ENCODE measurements at regions not wholly inside any gene's neighbourhood (a gene's known extent, or its start where the extent isn't known, plus 50 kb on each side); places are given as distances from the start of the nearest gene placed in this dataset.

- Histone ChIP-seq H3K4me1 (ENCODE audit: control insufficient read depth in 1 of 2, insufficient read depth in 2 of 2, low read depth in 1 of 2, low read length in 1 of 2) (peaks cover 0 to 9% of the 10 kb centered on the region in 2 experiments; a peak in 1 of 4 replicates), H3K9me3 (no peaks in the 10 kb centered on the region), H3K4me2 (no peak overlapping the region), H3K9me2 (no peaks in the 10 kb centered on the region), H3K9ac (no peak overlapping the region), H3K4me3 (ENCODE audit: low read depth in 2 of 2, low read length in 1 of 2) (no peak overlapping the region), H3K27ac (ENCODE audit: low read depth in 2 of 2, low read length in 1 of 2) (no peak overlapping the region), H3K79me2 (ENCODE audit: insufficient read depth) (no peaks in the 10 kb centered on the region), H3F3A (replicated peaks; ENCODE audit: insufficient read depth) (no peaks in the 10 kb centered on the region), H2AFZ (ENCODE audit: low read depth) (no peak overlapping the region), H3K36me3 (replicated peaks in 1 of 2; ENCODE audit: control insufficient read depth in 1 of 2, insufficient read depth in 2 of 2, low read length in 1 of 2) (no peaks in the 10 kb centered on the region), H4K20me1 (ENCODE audit: insufficient read depth) (no peaks in the 10 kb centered on the region), H3K27me3 (ENCODE audit: insufficient read depth) (no peaks in the 10 kb centered on the region)
- 85% methylated on average over 17 of the region's 23 CpGs for WGBS (ENCODE audit: low lambda C conversion rate)
- ChIA-PET CTCF (interaction anchor here (1.5 kb wide), 1 partner anchor 111 kb away, joined by 4 read pairs; no protein-coding TSS in a partner anchor), POLR2A (no interaction called here)
- no peak for DNase-seq
- TF ChIP-seq MAX (IDR thresholded peaks at IDR 0.05; ENCODE audit: low read depth) (no peak), RCOR1 (IDR thresholded peaks at IDR 0.05; ENCODE audit: low read length) (no peak), REST (IDR thresholded peaks at IDR 0.05; ENCODE audit: low read depth, low read length) (no peak), CHD2 (IDR thresholded peaks at IDR 0.05; ENCODE audit: low read length, partially characterized antibody) (no peak), MXI1 (IDR thresholded peaks at IDR 0.05; ENCODE audit: low read depth, low read length) (no peak), POLR2AphosphoS5 (IDR thresholded peaks at IDR 0.05; ENCODE audit: low read depth, low read length) (no peak)
Observed at GRCh38 chr9:129253803-129254381, 75.8 kb upstream of the IER5L start.

GRCh38 chr9:129252937-129253802 is 75.1 kb upstream of the IER5L start:
- Histone ChIP-seq H3K4me3 (ENCODE audit: low read depth in 2 of 2, low read length in 1 of 2) (no peak overlapping the region), H3K4me2 (no peak overlapping the region), H3K27ac (ENCODE audit: low read depth in 2 of 2, low read length in 1 of 2) (no peak overlapping the region), H3K36me3 (replicated peaks in 1 of 2; ENCODE audit: control insufficient read depth in 1 of 2, insufficient read depth in 2 of 2, low read length in 1 of 2) (no peaks in the 10 kb centered on the region), H4K20me1 (ENCODE audit: insufficient read depth) (no peaks in the 10 kb centered on the region), H3K79me2 (ENCODE audit: insufficient read depth) (no peaks in the 10 kb centered on the region), H3K27me3 (ENCODE audit: insufficient read depth) (no peaks in the 10 kb centered on the region), H3K9me3 (no peaks in the 10 kb centered on the region), H2AFZ (ENCODE audit: low read depth) (no peak overlapping the region), H3K9me2 (no peaks in the 10 kb centered on the region), H3F3A (replicated peaks; ENCODE audit: insufficient read depth) (no peaks in the 10 kb centered on the region), H3K9ac (no peak overlapping the region), H3K4me1 (ENCODE audit: control insufficient read depth in 1 of 2, insufficient read depth in 2 of 2, low read depth in 1 of 2, low read length in 1 of 2) (peaks cover 0 to 5% of the 10 kb centered on the region in 2 experiments; a peak in 1 of 4 replicates)
- 91% methylated on average over 14 of the region's 28 CpGs for WGBS (ENCODE audit: low lambda C conversion rate)
- POLR2A ChIA-PET: no interaction called here
- no peak for DNase-seq
- CTCF ChIA-PET: interaction anchor here (1.5 kb wide), 1 partner anchor 110 kb away, joined by 4 read pairs; no protein-coding TSS in a partner anchor
- TF ChIP-seq CTCF (IDR thresholded peaks at IDR 0.05) (no peak), NFIC (IDR thresholded peaks at IDR 0.05; ENCODE audit: borderline replicate concordance) (no peak), MEF2A (IDR thresholded peaks at IDR 0.05; ENCODE audit: borderline replicate concordance, low read depth) (no peak), YY1 (IDR thresholded peaks at IDR 0.05; ENCODE audit: low read depth) (no peak), SIN3A (IDR thresholded peaks at IDR 0.05; ENCODE audit: borderline replicate concordance, low read depth, low read length) (no peak), GATA2 (CRISPR knock-in tag; IDR thresholded peaks at IDR 0.05) (no peak), RXRA (IDR thresholded peaks at IDR 0.05; ENCODE audit: borderline replicate concordance, low read depth) (no peak), RCOR1 (IDR thresholded peaks at IDR 0.05; ENCODE audit: low read length) (no peak), MAX (IDR thresholded peaks at IDR 0.05; ENCODE audit: low read depth) (no peak), NRF1 (IDR thresholded peaks at IDR 0.05; ENCODE audit: low read depth, low read length) (no peak), SMC3 (IDR thresholded peaks at IDR 0.05; ENCODE audit: low read depth, low read length) (no peak), TEAD4 (IDR thresholded peaks at IDR 0.05; ENCODE audit: borderline replicate concordance, insufficient read depth) (no peak), ELF1 (IDR thresholded peaks at IDR 0.05) (no peak), MXI1 (IDR thresholded peaks at IDR 0.05; ENCODE audit: low read depth, low read length) (no peak), EZH2phosphoT487 (IDR thresholded peaks at IDR 0.05; ENCODE audit: borderline replicate concordance, low read depth) (no peak), FOSL2 (IDR thresholded peaks at IDR 0.05; ENCODE audit: borderline replicate concordance, low read depth) (no peak)
